Activated naive CD8-positive, alpha-beta T cell treated with anti-CD3 and anti-CD28 coated beads, Interleukin-2, amount 10 ng/mL, durations not matched to agents 7 days and 5 days (primary cell): ENCODE measurements at regions not wholly inside any gene's neighbourhood (a gene's known extent, or its start where the extent isn't known, plus 50 kb on each side); places are given as distances from the start of the nearest gene placed in this dataset.

Source experiments
- ATAC-seq: fragments of 150-1000 bp; cut with Tn5 transposase; one replicate; pipeline ENCODE4 v1.10.0; 2021; ENCODE audit warnings: low read depth, moderate library complexity
- POLR2A ChIA-PET: fragments of 350-600 bp; sonication (Branson Sonifier 250); formaldehyde crosslinking; loops from one replicate; lab custom pipeline; 2021; ENCODE audit warnings: antibody characterized with exemption; lab: Charles Lee
- DNase-seq: peaks from one replicate; pipeline ENCODE4 v3.0.0; 2021
- H3K27ac Mint-ChIP-seq: one replicate; pipeline ENCODE4 v1.8.0; 2022; ENCODE audit warnings: mild to moderate bottlenecking, mixed read lengths
- H3K27me3 Mint-ChIP-seq: one replicate; pipeline ENCODE4 v1.8.0; 2022; ENCODE audit warnings: mild to moderate bottlenecking, moderate library complexity, mixed read lengths
- H3K36me3 Mint-ChIP-seq: one replicate; pipeline ENCODE4 v1.8.0; 2021; ENCODE audit warnings: mild to moderate bottlenecking, mixed read lengths
- H3K4me1 Mint-ChIP-seq: one replicate; pipeline ENCODE4 v1.8.0; 2021; ENCODE audit warnings: mixed read lengths
- H3K4me3 Mint-ChIP-seq: one replicate; pipeline ENCODE4 v1.8.0; 2022; ENCODE audit warnings: mild to moderate bottlenecking, moderate library complexity, mixed read lengths
- H3K9me3 Mint-ChIP-seq: one replicate; pipeline ENCODE4 v1.8.0; 2021; ENCODE audit warnings: mixed read lengths

- POLR2A ChIA-PET, result no interaction called here
- no peak overlapping the region for H3K4me3 Mint-ChIP-seq
- no peaks in the 10 kb centered on the region for H3K4me1 Mint-ChIP-seq
- no peaks in the 10 kb centered on the region for H3K9me3 Mint-ChIP-seq
- DNase-seq, result no peak
- no peaks in the 10 kb centered on the region for H3K36me3 Mint-ChIP-seq
- no peaks in the 10 kb centered on the region for H3K27me3 Mint-ChIP-seq
- no peak for ATAC-seq
- no peak overlapping the region for H3K27ac Mint-ChIP-seq
These were observed 505.3 kb downstream of the HAPSTR1 start for GRCh38 chr16:9596788-9597187.

DNA sequence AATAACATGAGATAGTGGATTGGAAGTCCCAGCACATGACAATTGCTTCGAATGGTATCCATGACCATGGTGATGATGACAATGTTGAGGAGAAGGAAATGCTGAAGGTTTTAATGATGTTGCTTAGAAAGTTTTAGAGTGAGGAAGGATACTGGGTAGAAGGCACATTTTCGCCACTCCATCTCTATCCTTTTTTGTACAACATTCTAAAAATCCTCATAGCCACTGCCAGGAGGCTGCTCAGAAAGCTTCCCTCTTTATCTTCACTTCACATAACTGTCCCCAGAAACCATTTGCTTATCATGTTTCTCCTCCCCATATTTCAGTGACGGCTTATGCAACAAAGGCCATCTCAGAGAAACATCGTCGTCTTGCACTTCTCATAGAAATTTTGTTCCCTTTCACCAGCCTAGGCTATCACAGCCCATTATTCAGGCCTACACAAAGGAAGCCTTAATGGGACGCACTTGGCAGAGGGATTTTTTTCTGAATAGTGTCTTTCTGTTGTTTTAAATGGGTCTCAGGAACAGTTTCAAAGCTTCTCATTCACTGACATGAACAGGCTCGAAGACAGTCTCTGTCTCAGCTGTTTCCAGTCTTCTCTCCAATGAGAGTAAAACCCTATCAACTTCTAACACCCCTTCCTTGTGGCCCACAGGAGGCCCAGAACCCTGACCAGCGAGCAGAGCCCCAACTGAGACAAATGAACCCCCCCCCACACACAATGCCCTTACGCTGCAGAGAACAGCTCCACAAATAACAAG lies 506.7 kb downstream of the HAPSTR1 start:
- H3K27me3 Mint-ChIP-seq, result no peaks in the 10 kb centered on the region
- no peaks in the 10 kb centered on the region for H3K36me3 Mint-ChIP-seq
- H3K27ac Mint-ChIP-seq, result no peak overlapping the region
- no peaks in the 10 kb centered on the region for H3K4me1 Mint-ChIP-seq
- DNase-seq (no peak), ATAC-seq (no peak)
- POLR2A ChIA-PET, result no interaction called here
- no peaks in the 10 kb centered on the region for H3K9me3 Mint-ChIP-seq
- no peak overlapping the region for H3K4me3 Mint-ChIP-seq

DNA sequence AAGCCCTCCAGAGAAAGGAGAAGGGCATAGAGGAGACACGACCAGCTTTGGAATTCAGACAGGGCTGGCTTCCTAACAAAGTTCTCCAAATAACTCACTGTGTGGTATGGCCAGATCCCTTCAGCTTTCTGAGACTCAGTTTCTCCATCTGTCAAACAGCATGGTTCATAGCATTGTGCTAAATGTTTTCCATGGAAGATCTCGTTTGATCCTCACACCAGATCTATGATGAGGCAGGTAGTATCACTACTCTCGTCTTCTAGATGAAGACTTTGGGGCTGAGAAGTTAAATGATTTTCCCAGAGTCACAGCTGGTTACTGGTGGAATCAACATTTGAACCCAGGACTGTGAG lies 507.3 kb downstream of the HAPSTR1 start:
- ATAC-seq, result no peak
- POLR2A ChIA-PET, result no interaction called here

GRCh38 chr16:9599415-9600120 lies 508.1 kb downstream of the HAPSTR1 start:
- no peak overlapping the region for H3K4me3 Mint-ChIP-seq
- H3K27me3 Mint-ChIP-seq, result no peaks in the 10 kb centered on the region
- DNase-seq (no peak), ATAC-seq (no peak)
- H3K4me1 Mint-ChIP-seq, result no peaks in the 10 kb centered on the region
- H3K27ac Mint-ChIP-seq, result no peak overlapping the region
- POLR2A ChIA-PET, result no interaction called here
- H3K9me3 Mint-ChIP-seq, result no peaks in the 10 kb centered on the region
- H3K36me3 Mint-ChIP-seq, result no peaks in the 10 kb centered on the region

More for the DNA sequence above, 507.3 kb downstream of the HAPSTR1 start:
- no peak overlapping the region for H3K27ac Mint-ChIP-seq
- H3K36me3 Mint-ChIP-seq, result no peaks in the 10 kb centered on the region
- H3K27me3 Mint-ChIP-seq, result no peaks in the 10 kb centered on the region
- H3K4me1 Mint-ChIP-seq, result no peaks in the 10 kb centered on the region
- H3K4me3 Mint-ChIP-seq, result no peak overlapping the region
- no peaks in the 10 kb centered on the region for H3K9me3 Mint-ChIP-seq
- DNase-seq, result no peak

DNA sequence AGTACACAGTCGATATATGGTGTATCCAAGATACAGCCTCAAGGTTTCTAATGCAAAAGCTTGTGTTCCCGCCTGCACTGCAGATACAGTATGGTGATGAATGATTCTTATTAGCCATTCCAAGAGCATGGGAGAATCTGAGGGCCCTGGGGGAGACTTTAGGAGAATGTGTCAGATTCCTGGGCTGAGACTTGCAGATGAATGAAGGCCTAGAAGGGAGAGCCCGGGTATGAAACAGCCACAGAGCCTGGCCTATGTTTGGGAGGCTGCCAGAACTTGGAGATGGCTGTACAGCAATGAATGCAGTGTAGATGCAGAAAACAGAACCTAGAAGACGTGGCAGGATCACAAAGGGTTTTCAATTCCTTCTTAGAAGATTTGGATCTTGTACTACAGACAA lies 510.7 kb downstream of the HAPSTR1 start:
- POLR2A ChIA-PET, result no interaction called here
- H3K27me3 Mint-ChIP-seq, result no peaks in the 10 kb centered on the region

DNA sequence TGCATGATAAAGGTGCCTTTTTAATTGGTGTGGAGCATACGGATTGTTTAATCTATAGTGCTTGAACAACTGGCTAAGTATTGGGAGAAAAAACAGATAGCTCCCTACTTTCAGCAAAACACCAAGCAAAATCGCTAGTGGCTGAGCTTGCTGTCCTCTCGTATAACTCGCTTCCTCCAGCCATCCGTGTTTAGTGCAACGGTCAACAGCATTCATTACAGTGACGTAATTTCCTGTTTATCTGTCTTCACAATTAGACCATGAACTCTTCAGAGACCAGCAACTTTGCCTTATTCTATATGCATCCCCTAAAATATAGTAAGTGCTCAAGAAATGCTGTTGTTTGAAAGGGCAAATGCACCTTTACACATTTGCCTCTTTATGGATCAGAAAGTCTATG lies 511.9 kb downstream of the HAPSTR1 start:
- POLR2A ChIA-PET, result no interaction called here
- H3K4me1 Mint-ChIP-seq, result no peaks in the 10 kb centered on the region

More for the DNA sequence above, 510.7 kb downstream of the HAPSTR1 start:
- Mint-ChIP-seq H3K36me3 (no peaks in the 10 kb centered on the region), H3K9me3 (no peaks in the 10 kb centered on the region), H3K27ac (no peak overlapping the region), H3K4me3 (no peak overlapping the region), H3K4me1 (no peaks in the 10 kb centered on the region)
- ATAC-seq (no peak), DNase-seq (no peak)

DNA sequence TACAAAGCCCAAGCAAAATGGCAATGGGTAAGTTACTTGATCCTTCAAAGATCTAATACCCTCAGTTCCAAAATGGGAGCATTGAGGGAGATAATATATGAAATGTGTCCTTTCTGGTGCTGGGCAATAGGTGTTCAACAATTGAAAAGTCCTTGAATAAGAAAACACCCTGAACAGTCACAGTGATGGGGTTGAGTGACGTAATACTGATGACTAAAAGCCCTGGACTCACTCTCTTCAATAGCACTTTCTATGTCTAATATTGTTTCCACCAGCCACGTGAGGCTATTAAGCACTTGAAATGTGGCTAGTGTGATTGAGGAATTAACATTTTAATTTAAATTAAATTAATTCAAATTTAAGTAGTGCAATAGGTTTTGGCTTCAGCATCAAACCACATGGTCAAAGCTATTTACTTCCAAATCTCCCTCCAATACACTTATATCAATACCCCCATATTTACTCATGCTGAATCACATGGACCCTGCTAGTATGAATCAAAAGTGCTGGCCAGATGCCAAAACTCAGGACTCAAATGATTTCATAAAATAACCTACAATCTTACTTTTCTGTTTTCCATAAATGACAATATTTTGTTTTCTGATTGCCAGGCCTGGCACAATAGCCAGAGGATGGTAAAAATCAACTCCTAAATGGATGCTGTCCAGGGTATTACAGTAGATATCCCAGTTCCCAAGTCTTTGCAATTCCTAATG lies 516.2 kb downstream of the HAPSTR1 start:
- H3K27ac Mint-ChIP-seq, result no peak overlapping the region
- no peak for ATAC-seq
- POLR2A ChIA-PET, result no interaction called here
- no peak overlapping the region for H3K4me3 Mint-ChIP-seq
- no peaks in the 10 kb centered on the region for H3K27me3 Mint-ChIP-seq
- no peaks in the 10 kb centered on the region for H3K36me3 Mint-ChIP-seq
- DNase-seq, result no peak
- H3K4me1 Mint-ChIP-seq, result no peaks in the 10 kb centered on the region
- H3K9me3 Mint-ChIP-seq, result no peaks in the 10 kb centered on the region

More for the DNA sequence above, 511.9 kb downstream of the HAPSTR1 start:
- H3K27ac Mint-ChIP-seq, result no peak overlapping the region
- no peaks in the 10 kb centered on the region for H3K36me3 Mint-ChIP-seq
- H3K27me3 Mint-ChIP-seq, result no peaks in the 10 kb centered on the region
- H3K9me3 Mint-ChIP-seq, result no peaks in the 10 kb centered on the region
- ATAC-seq (no peak), DNase-seq (no peak)
- no peak overlapping the region for H3K4me3 Mint-ChIP-seq

DNA sequence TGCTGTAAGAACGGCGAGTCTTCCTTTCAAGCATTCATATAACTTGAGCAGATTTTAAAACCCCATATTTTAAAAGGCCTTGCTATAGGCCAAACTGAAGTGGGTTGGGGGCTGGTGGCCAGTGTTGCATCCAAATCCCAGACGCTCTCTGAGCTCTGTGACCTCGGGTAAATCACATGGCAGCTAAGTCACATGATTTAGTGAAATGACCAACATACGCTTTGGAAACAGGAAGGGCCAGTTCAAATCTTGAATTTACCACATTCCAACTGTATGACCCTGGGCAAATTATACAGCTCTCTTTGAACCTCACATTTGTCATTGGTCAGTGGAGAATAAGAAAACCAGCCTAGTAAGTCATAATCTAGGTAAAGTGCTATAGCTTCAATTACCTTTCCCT lies 519.3 kb downstream of the HAPSTR1 start:
- no peak for DNase-seq
- Mint-ChIP-seq H3K4me3 (no peak overlapping the region), H3K27ac (no peak overlapping the region), H3K27me3 (no peaks in the 10 kb centered on the region), H3K9me3 (no peaks in the 10 kb centered on the region), H3K36me3 (no peaks in the 10 kb centered on the region), H3K4me1 (no peaks in the 10 kb centered on the region)
- POLR2A ChIA-PET, result no interaction called here
- ATAC-seq, result no peak

DNA sequence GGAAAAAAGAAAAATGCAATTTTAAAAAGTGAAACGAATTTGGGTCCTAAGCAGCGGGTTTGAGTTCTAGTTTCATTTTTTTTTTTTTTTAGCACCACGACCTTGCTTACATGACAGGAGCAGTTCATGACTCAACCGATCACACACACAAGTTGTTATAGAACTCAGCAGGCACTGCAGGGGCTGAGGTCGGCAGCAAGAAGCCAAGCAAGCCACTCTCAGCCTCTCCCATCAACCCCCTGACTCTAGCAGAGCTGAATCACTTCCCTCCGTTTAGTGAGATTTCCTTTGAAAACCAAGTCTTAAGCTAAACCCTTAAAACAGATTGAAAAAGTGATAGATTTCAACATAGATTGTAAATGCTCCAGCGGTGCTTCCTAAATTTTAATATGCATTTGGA lies 520.8 kb downstream of the HAPSTR1 start:
- H3K27ac Mint-ChIP-seq, result no peak overlapping the region
- no peaks in the 10 kb centered on the region for H3K27me3 Mint-ChIP-seq
- ATAC-seq (no peak), DNase-seq (no peak)
- H3K36me3 Mint-ChIP-seq, result no peaks in the 10 kb centered on the region
- no peak overlapping the region for H3K4me3 Mint-ChIP-seq
- H3K9me3 Mint-ChIP-seq, result no peaks in the 10 kb centered on the region
- H3K4me1 Mint-ChIP-seq, result no peaks in the 10 kb centered on the region
- POLR2A ChIA-PET, result no interaction called here

GRCh38 chr16:9614389-9614788 lies 522.9 kb downstream of the HAPSTR1 start:
- Mint-ChIP-seq H3K9me3 (peaks cover 4% of the 10 kb centered on the region), H3K4me1 (no peaks in the 10 kb centered on the region), H3K27ac (no peak overlapping the region), H3K4me3 (no peak overlapping the region), H3K36me3 (no peaks in the 10 kb centered on the region), H3K27me3 (no peaks in the 10 kb centered on the region)
- POLR2A ChIA-PET, result no interaction called here
- ATAC-seq, result no peak
- no peak for DNase-seq

DNA sequence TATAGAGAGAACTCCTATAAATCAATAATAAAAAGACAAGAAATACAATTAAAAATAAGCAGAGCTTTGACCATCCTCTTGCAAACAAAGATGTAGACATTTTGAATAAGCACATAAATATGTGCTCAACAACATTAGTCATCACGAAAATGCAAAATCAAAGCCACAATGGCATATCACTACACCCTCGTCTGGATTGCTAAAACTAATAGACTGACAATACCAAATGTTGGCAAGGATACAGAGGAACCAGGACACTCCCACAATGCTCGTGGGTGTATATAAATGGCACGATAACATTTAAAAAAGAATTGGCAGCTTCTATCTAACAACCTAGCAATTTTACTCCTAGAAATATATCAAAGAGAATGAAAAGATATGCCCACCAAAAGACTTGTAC lies 530.8 kb downstream of the HAPSTR1 start:
- ATAC-seq, result no peak
- DNase-seq, result no peak
- Mint-ChIP-seq H3K4me3 (no peak overlapping the region), H3K27me3 (no peaks in the 10 kb centered on the region), H3K27ac (no peak overlapping the region), H3K9me3 (peaks cover 6% of the 10 kb centered on the region), H3K4me1 (no peaks in the 10 kb centered on the region), H3K36me3 (no peaks in the 10 kb centered on the region)
- POLR2A ChIA-PET, result no interaction called here

DNA sequence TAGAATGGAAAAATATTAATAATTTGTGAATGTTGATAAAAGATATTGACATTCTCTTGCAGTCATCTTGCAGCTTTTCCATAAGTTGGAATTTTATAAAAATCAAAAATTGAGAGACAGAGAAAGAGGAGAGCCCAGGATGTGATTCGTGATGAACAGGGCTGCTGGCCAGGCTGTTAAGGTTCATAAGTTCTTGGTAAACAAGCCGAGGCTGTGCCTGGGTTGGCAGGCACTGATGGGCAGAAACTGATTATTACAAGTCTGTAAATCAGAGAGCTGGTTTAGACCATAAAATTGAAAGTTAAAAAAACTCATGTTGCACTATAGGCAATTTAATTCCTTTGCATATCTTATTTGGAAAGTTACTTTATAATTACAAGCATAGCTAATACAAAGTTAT lies 533.7 kb downstream of the HAPSTR1 start:
- no peaks in the 10 kb centered on the region for H3K27me3 Mint-ChIP-seq
- POLR2A ChIA-PET, result interaction anchor here (0.6 kb wide), 1 partner anchor 589 kb away, joined by 3 read pairs; no protein-coding TSS in a partner anchor
- no peak overlapping the region for H3K4me3 Mint-ChIP-seq
- H3K36me3 Mint-ChIP-seq, result no peaks in the 10 kb centered on the region
- no peak for ATAC-seq
- H3K27ac Mint-ChIP-seq, result no peak overlapping the region
- no peaks in the 10 kb centered on the region for H3K4me1 Mint-ChIP-seq
- no peak for DNase-seq
- H3K9me3 Mint-ChIP-seq, result peaks cover 2% of the 10 kb centered on the region

DNA sequence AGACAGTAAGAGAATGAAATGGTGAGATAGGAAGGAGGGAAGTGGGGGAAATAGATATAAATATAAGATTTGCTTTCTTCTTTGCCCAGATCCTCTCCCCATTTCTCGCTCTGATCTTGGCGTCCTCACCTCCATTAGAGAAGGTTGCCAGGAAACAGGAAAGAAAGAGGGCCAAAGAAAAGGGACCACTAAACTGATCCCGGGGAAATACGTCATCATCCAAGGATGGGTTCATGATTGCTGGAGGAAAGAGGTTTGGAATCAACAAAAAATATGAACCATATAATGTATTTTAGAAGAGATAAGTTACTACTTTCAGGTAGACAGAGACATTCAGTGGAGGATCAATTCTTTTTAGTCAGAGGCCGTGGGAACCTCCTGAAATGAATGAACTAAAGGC lies 536.0 kb downstream of the HAPSTR1 start:
- Mint-ChIP-seq H3K27ac (no peak overlapping the region), H3K27me3 (no peaks in the 10 kb centered on the region), H3K9me3 (peaks cover 2% of the 10 kb centered on the region), H3K4me1 (no peaks in the 10 kb centered on the region), H3K36me3 (no peaks in the 10 kb centered on the region), H3K4me3 (no peak overlapping the region)
- POLR2A ChIA-PET, result no interaction called here
- DNase-seq, result no peak
- no peak for ATAC-seq

DNA sequence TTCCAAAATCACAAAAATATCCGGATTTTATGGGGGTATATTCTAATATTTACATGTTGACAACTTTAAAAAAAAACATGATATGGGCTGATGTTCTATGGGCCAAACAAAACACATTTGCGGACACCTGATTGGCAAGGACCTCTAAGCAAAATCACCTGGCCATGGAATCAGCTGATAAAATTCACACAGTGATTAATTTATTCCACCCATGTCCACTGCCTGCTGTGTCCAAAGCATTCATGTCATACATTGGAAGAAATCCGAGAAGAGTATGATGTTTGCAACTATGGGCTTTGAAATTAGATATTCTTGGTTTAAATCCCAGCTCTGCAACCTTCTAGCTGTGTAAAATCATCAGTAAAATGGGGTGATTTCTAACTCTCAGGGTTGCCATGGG lies 538.7 kb downstream of the HAPSTR1 start:
- Mint-ChIP-seq H3K9me3 (peaks cover 4% of the 10 kb centered on the region), H3K4me3 (no peak overlapping the region), H3K27ac (no peak overlapping the region), H3K27me3 (no peaks in the 10 kb centered on the region), H3K36me3 (no peaks in the 10 kb centered on the region), H3K4me1 (no peaks in the 10 kb centered on the region)
- POLR2A ChIA-PET, result no interaction called here
- no peak for ATAC-seq
- DNase-seq, result no peak
